NCI-H1048 (cell line): ENCODE measurements at regions not wholly inside any gene's neighbourhood (a gene's known extent, or its start where the extent isn't known, plus 50 kb on each side); places are given as distances from the start of the nearest gene placed in this dataset.
"Not testable (repeated sequence)": the region's sequence is repeated elsewhere in the genome, so short reads cannot be mapped to it uniquely, and the experiment has no call there.

Experiments used
- DNase-seq: peaks from one replicate; lab custom pipeline; 2025; lab: John Stamatoyannopoulos, UW

GRCh38 chr7:115352375-115352774 is 430.5 kb downstream of the MDFIC start:
- no peak for DNase-seq

DNA sequence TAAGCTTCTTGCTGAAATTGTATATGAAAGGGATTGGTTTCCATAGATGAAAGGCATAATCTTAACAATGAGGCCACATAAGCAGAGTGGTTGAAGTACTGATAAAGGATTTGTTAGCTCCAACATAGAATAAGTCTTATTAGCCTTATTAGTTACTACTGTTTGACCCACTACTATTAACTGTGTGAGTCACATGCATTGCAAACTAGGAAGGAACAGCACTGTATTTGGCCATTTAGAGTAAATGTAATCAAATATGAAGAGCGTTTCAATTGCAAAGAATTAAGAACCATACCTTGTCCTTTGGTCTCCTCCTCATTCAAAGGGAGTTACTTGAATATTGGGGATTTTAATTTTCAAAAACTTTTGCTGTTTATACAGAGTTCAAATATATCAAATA is 428.9 kb downstream of the MDFIC start:
- DNase-seq = no peak

- DNase-seq = no peak
Measured at GRCh38 chr7:115349635-115350034, 427.7 kb downstream of the MDFIC start.

- no peak for DNase-seq
Measured at GRCh38 chr7:115346685-115347084, 424.8 kb downstream of the MDFIC start.

GRCh38 chr7:115340828-115341227 is 418.9 kb downstream of the MDFIC start:
- no peak for DNase-seq

DNA sequence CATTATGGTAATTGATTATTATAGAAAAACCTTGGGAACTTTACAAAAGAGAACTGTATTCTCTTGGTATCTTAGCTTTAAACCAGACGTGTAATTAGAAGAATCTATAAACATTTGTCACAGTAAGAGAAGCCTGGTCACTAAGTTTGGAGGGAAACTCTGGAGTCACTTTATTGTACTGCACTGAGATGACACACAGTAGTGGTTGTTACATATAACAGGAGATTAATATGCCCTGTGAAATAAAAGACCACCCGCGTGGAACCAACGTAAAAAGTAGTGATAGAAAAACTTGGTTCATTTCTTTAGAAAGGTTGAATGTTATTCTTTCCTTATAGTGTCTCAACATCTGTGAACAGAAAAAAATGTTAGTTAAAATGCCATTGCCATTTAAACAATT is 416.1 kb downstream of the MDFIC start:
- no peak for DNase-seq

- DNase-seq = no peak
Measured at GRCh38 chr7:115332691-115333090, 410.8 kb downstream of the MDFIC start.

GRCh38 chr7:115329006-115329405 is 407.1 kb downstream of the MDFIC start:
- DNase-seq = no peak

DNA sequence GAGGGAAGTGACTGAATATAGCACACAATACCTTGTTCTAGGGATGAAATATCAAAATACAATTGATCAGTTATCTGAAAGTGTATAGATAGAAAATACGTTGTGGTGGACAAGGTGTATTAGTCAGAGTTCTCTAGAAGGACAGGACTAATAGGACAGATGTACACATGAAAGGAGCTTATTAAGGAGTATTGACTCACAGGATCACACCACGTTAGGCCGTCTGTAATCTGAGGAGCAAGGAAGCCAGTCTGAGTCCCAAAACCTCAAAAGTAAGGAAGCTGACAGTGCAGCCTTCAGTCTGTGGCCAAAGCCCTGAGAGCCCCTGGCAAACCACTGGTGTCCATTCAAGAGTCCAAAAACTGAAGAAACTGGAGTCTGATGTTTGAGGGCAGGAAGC is 406.1 kb downstream of the MDFIC start:
- no peak for DNase-seq

DNA sequence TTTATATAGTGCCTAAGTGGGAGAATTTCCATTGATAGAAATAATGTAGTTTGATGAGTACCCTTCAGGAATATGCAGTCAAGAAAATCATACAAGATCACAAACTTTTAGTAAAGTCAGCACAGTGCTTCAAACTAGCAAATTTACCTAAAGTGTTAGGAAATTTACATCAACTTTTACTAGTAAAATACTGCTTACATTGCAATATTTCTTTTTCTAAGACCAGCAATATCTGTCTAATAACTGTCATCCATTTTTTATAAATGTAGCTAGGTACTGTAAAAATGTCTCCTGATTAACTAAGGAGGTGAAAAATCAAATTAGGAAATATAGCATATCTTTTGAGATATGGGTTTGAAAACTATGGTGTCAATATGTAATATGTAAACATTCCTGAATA is 405.4 kb downstream of the MDFIC start:
- no peak for DNase-seq

DNA sequence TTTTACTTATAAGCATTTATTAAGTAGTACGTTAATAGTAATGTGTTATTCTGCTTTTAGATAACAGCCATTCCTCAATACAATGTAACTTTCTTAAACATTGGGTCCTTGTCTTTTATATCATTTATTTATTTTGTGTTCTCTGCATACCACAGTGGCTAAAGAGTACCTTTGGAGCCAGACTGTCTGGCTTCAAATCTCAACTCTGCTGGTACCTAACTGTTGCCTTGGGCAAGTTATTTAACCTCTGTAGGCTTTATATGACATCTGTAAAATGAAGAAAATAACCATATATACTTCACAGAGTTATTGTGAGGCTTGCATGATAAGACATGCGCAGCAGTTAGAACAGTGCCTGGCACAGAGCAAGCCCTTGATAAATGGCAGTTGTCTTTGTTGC is 397.6 kb downstream of the MDFIC start:
- DNase-seq = no peak

DNA sequence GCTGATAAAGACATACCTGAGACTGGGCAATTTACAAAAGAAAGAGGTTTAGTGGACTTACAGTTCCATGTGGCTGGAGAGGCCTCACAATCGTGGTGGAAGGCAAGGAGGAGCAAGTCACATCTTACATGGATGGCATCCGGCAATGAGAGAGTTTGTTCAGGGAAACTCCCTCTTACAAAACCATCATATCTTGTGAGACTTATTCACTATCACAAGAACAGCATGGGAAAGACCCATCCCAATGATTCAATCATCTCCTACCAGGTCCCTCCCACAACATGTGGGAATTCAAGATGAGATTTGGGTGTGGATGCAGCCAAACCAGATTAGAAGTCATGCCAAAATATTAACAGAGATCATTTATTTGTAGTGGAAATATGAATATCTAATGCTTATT is 388.4 kb downstream of the MDFIC start:
- DNase-seq = not testable (repeated sequence)

DNA sequence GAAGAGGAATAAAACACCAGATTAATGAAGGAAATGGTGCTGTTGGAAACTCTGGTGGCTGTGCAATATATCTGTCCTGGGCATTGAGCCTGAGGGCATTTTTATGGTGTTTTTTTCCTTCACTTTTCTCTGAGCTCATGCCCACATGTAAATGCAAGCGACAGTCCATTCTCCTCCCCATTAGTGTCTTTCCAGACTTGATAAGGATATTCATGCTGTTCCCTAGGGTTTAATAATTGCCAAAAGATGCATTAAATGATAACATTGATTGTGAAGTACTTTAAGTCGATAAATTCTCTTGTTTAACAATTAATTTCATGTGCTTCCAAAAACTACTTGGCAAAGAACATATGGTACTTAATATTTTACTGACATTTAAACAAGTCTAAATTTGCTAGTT is 384.7 kb downstream of the MDFIC start:
- DNase-seq = no peak

GRCh38 chr7:115300231-115300870 is 378.5 kb downstream of the MDFIC start:
- DNase-seq = no peak

GRCh38 chr7:115299397-115300037 is 377.6 kb downstream of the MDFIC start:
- no peak for DNase-seq

GRCh38 chr7:115297656-115298055 is 375.8 kb downstream of the MDFIC start:
- no peak for DNase-seq

GRCh38 chr7:115293628-115294240 is 371.8 kb downstream of the MDFIC start:
- no peak for DNase-seq

DNA sequence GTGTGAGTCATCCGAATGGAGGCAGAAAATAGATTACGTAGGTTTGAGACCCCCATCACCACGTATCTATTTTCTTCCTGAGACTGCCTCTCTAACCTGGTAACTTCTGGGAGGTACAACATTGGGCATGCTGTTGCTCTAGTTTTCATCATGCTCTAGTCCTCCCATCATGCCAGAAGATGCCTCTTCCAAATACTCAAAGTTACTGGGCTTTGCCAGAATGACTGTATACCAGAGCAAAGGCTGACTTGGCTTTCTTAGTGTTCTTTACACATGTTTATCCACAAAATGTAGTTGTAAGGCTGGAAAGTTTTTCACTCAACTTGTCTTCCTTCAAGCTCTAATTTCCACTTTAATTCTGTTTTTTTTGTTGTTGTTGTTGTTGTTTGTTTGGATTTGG is 370.5 kb downstream of the MDFIC start:
- no peak for DNase-seq

- DNase-seq = no peak
Measured at GRCh38 chr7:115289971-115290370, 368.1 kb downstream of the MDFIC start.

- no peak for DNase-seq
Measured at GRCh38 chr7:115276791-115277190, 354.9 kb downstream of the MDFIC start.

DNA sequence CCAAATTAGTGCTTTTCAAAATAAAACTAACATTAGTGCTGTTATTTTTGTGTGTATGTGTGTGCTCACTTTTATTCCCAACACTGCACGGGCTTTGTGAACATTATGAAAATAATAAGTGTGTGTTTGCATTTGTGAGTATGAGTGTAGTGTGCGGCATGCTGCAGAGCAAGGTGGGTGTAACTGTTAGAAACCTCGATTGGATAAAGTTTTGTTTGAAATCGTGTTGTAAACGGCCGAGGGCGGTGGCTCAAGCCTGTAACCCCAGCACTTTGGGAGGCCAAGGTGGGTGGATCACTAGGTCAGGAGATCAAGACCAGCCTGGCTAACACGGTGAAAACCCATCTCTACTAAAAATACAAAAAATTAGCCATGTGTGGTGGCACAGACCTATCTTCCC is 352.0 kb downstream of the MDFIC start:
- DNase-seq = not testable (repeated sequence)

DNA sequence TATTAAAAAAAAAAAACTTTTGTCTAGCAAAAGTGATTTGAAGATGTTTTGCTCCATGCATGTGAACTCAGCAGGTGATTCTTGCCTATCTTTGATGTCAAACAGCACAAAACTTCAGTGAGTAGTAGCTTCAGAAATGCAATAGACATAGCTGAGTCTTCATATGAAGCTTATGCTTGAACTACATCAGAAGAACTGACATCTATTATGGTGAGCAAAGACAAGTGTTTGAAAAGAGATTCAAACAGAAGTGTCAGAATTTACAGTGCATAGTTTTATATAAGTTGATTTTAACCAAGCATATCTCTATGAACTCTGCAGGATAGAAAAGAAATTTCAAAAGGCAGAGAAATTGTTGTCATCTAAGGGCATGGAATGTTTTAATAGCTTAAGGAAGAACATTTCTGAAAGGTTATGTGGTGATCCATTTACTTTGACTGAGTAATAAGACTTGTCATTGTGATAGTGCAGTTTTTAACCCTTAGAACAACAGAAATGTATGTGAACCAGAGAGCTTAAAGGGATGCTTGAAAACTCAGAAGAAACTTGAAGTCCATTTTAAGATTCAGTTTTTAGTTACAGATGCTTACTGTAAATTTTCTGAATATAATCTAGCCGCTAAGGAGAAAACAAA is 351.4 kb downstream of the MDFIC start:
- DNase-seq = no peak
